HCT116 (cell line): ENCODE measurements at regions not wholly inside any gene's neighbourhood (a gene's known extent, or its start where the extent isn't known, plus 50 kb on each side); places are given as distances from the start of the nearest gene placed in this dataset.

Source experiments
- ATAC-seq: fragments of 200-7000 bp; cut with Tn5 transposase; 2 replicates; pipeline ENCODE4 v1.9.1; 2020; ENCODE audit warnings: mild to moderate bottlenecking, moderate library complexity
- BruUV-seq: library from RNA; stranded (reverse); fragments of 400-500 nt; replicated peaks from 2 replicates; lab custom pipeline; 2021; lab: Mats Ljungman, UMichigan
- CTCF ChIA-PET: fragments of 300-600 bp; sonication (Branson Sonifier 250); formaldehyde crosslinking; loops from one replicate; lab custom pipeline; 2021; ENCODE audit warnings: antibody characterized with exemption; lab: Charles Lee
- POLR2A ChIA-PET: fragments of 300-600, 350-600 bp; sonication (Branson Sonifier 250); formaldehyde crosslinking; loops from one replicate; lab custom pipeline; 2021; ENCODE audit warnings: antibody characterized with exemption; lab: Charles Lee
- RAD21 ChIA-PET, 2 experiments: fragments of 300-600 bp; sonication (Branson Sonifier 250); formaldehyde crosslinking; loops; one replicate each; lab custom pipeline; 2023; ENCODE audit warnings: low total read pairs in 2 of 2; ENCODE audit not compliant: uncharacterized antibody in 2 of 2, unreplicated experiment in 2 of 2, low non-redundant PET in 1 of 2; lab: Charles Lee
- DNase-seq: peaks from one replicate; pipeline ENCODE4 v3.0.0-alpha.2; 2010; ENCODE audit warnings: low read depth, low spot score
- H2AFZ ChIP-seq: fragments of 200-600 bp; shearing (Covaris generic), sonication (generic); 2 replicates; pipeline ENCODE4 v1.6.1; 2017; ENCODE audit warnings: low read depth, mixed run types, mixed read lengths, antibody characterized with exemption, low read length; ENCODE audit not compliant: poor library complexity, severe bottlenecking
- H3K27ac ChIP-seq: 2 replicates; pipeline ENCODE4 v1.5.1; 2012; ENCODE audit warnings: low read depth, low read length
- H3K27me3 ChIP-seq: fragments of 200-600 bp; sonication (generic); 2 replicates; pipeline ENCODE4 v1.6.1; 2016; ENCODE audit warnings: mixed run types, low read length, mixed read lengths; ENCODE audit not compliant: insufficient read depth
- H3K36me3 ChIP-seq, 2 experiments: fragments of 200-500 bp in 1 of 2; fragments of 200-600 bp in 1 of 2; sonication (Bioruptor generic) in 1 of 2; sonication (generic) in 1 of 2; 2 replicates each; pipeline versions ENCODE4 v1.5.1 to v1.6.1; 2014 to 2016; ENCODE audit warnings: low read length in 2 of 2, inconsistent platforms in 1 of 2, mixed read lengths in 1 of 2, mixed run types in 1 of 2; ENCODE audit not compliant: insufficient read depth in 2 of 2, control insufficient read depth in 1 of 2
- H3K4me1 ChIP-seq, 2 experiments: fragments of 200-600 bp in 1 of 2; sonication (generic) in 1 of 2; 2 replicates each; pipeline versions ENCODE4 v1.5.1 to v1.6.1; 2012 to 2017; ENCODE audit warnings: low read length in 2 of 2, inconsistent platforms in 1 of 2, mild to moderate bottlenecking in 1 of 2, mixed read lengths in 1 of 2, mixed run types in 1 of 2, moderate library complexity in 1 of 2; ENCODE audit not compliant: insufficient read depth in 2 of 2, control insufficient read depth in 1 of 2
- H3K4me2 ChIP-seq: fragments of 200-600 bp; sonication (generic); 2 replicates; pipeline ENCODE4 v1.6.1; 2017; ENCODE audit warnings: mixed run types, low read length, mixed read lengths
- H3K4me3 ChIP-seq, 2 experiments: fragments of 200-600 bp in 1 of 2; sonication (generic) in 1 of 2; replicated peaks in 1 of 2; 2 replicates each; pipeline ENCODE4 v1.5.1; 2011 to 2016; ENCODE audit warnings: low read length in 2 of 2, control low read depth in 1 of 2, low read depth in 1 of 2, mild to moderate bottlenecking in 1 of 2, mixed read lengths in 1 of 2, mixed run types in 1 of 2
- H3K79me2 ChIP-seq: fragments of 200-600 bp; sonication (generic); 2 replicates; pipeline ENCODE4 v1.6.1; 2017; ENCODE audit warnings: mild to moderate bottlenecking, mixed run types, low read length, moderate library complexity, mixed read lengths; ENCODE audit not compliant: insufficient read depth
- H3K9ac ChIP-seq: fragments of 200-600 bp; sonication (generic); 2 replicates; pipeline ENCODE4 v1.6.1; 2016; ENCODE audit warnings: low read length, mixed read lengths
- H3K9me2 ChIP-seq: fragments of 200-600 bp; sonication (generic), shearing (Covaris generic); 2 replicates; pipeline ENCODE4 v1.6.1; 2017; ENCODE audit warnings: mixed run types, mild to moderate bottlenecking, moderate library complexity; ENCODE audit not compliant: insufficient read depth
- H3K9me3 ChIP-seq, 2 experiments: fragments of 200-500 bp in 1 of 2; fragments of 200-600 bp in 1 of 2; sonication (Bioruptor generic) in 1 of 2; sonication (generic) in 1 of 2; 2 replicates each; pipeline ENCODE4 v1.6.1; 2014 to 2017; ENCODE audit warnings: low read length in 2 of 2, mixed read lengths in 2 of 2, inconsistent platforms in 1 of 2, low read depth in 1 of 2, mild to moderate bottlenecking in 1 of 2, mixed run types in 1 of 2, moderate library complexity in 1 of 2; ENCODE audit not compliant: control insufficient read depth in 1 of 2, insufficient read depth in 1 of 2
- H4K20me1 ChIP-seq: fragments of 200-600 bp; sonication (generic), shearing (Covaris generic); 2 replicates; pipeline ENCODE4 v1.6.1; 2017; ENCODE audit warnings: mixed run types, mild to moderate bottlenecking, moderate library complexity; ENCODE audit not compliant: insufficient read depth
- CBX3 ChIP-seq: IDR thresholded peaks from 2 replicates; pipeline ENCODE4 v1.6.1; 2012; ENCODE audit warnings: low read depth
- ELF1 ChIP-seq: IDR thresholded peaks from 2 replicates; pipeline ENCODE4 v1.6.1; 2012; ENCODE audit warnings: low read depth, borderline replicate concordance
- EZH2 ChIP-seq: fragments of 200-600 bp; sonication (generic); IDR thresholded peaks from 2 replicates; pipeline ENCODE4 v1.6.1; 2017; ENCODE audit warnings: antibody characterized with exemption, mixed run types
- FOSL1 ChIP-seq: IDR thresholded peaks from 2 replicates; pipeline ENCODE4 v1.6.1; 2012; ENCODE audit warnings: low read depth
- POLR2A ChIP-seq: IDR thresholded peaks from 2 replicates; pipeline ENCODE4 v1.7.0; 2011; ENCODE audit warnings: borderline replicate concordance; ENCODE audit not compliant: insufficient read depth, insufficient read length; ENCODE audit errors: extremely low read depth
- RAD21 ChIP-seq: IDR thresholded peaks from 2 replicates; pipeline ENCODE4 v1.6.1; 2012; ENCODE audit warnings: low read depth, mild to moderate bottlenecking
- SIN3A ChIP-seq: IDR thresholded peaks from 2 replicates; pipeline ENCODE4 v1.6.1; 2012; ENCODE audit warnings: low read depth
- SP1 ChIP-seq: IDR thresholded peaks from 2 replicates; pipeline ENCODE4 v1.6.1; 2012; ENCODE audit warnings: low read depth
- TCF7L2 ChIP-seq: IDR thresholded peaks from 2 replicates; pipeline ENCODE4 v1.7.0; 2011; ENCODE audit warnings: borderline replicate concordance, inconsistent platforms; ENCODE audit not compliant: insufficient read depth, insufficient read length; ENCODE audit errors: extremely low read depth
- YY1 ChIP-seq: IDR thresholded peaks from 2 replicates; pipeline ENCODE4 v1.6.1; 2011; ENCODE audit warnings: low read length, low read depth, moderate library complexity, mild to moderate bottlenecking; ENCODE audit not compliant: insufficient replicate concordance; ENCODE audit errors: extremely low read depth
- ZFX ChIP-seq: fragments of 450-650 bp; IDR thresholded peaks from 2 replicates; pipeline ENCODE4 v1.6.1; 2017
- ZNF274 ChIP-seq: fragments of 200-500 bp; sonication (Bioruptor generic); IDR thresholded peaks from 2 replicates; pipeline ENCODE4 v1.6.1; 2014; ENCODE audit warnings: mild to moderate bottlenecking, low read depth, low read length, inconsistent platforms
- intact Hi-C: fragments of 100-400 bp; cut with micrococcal nuclease; formaldehyde crosslinking; loops from 2 replicates; pipeline ENCODE4 v1.10.0; 2022
- TF ChIP-seq, protein P1 (sequence below): IDR thresholded peaks from 2 replicates; pipeline ENCODE4 v1.6.1; 2012; ENCODE audit warnings: low read depth
- TF ChIP-seq, protein P2 (sequence below): IDR thresholded peaks from 2 replicates; pipeline ENCODE4 v1.6.1; 2012
- TF ChIP-seq, protein P3 (sequence below): IDR thresholded peaks from 2 replicates; pipeline ENCODE4 v1.6.1; 2011; ENCODE audit warnings: mild to moderate bottlenecking, low read length, moderate library complexity; ENCODE audit not compliant: insufficient replicate concordance; ENCODE audit errors: extremely low read depth

DNA sequence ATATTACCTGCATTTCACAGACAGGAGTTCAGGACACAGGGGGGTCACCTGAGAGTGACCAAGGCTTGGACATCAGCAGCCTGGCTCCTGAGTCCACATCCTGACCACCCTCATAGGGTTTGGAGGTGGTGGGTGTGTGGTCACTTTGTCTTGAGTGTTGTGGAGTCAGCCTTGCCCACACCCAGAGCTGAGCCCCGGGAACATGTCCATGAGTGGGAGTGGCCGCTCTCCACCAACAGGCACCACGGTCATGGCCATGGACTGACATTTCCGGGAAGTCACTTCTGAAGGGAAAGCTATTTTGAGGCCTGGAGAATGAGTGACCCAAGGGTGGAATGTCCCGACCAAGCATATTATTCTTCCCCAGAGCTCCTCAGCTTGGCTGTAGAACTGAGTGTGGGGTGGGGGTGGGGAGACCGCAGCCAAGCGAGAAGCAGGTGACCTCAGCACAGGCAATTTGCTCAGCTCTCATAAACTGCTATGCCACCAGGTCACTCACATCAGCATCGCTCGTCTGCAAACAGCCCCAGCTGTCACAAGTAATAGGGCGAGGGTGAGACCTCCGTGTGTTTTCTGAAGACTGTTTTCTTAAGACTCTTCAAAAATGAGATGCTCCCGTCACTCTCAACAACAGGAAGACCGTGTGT is 348.6 kb upstream of the CDH4 start (continued):
- TF ChIP-seq, protein P1, sequence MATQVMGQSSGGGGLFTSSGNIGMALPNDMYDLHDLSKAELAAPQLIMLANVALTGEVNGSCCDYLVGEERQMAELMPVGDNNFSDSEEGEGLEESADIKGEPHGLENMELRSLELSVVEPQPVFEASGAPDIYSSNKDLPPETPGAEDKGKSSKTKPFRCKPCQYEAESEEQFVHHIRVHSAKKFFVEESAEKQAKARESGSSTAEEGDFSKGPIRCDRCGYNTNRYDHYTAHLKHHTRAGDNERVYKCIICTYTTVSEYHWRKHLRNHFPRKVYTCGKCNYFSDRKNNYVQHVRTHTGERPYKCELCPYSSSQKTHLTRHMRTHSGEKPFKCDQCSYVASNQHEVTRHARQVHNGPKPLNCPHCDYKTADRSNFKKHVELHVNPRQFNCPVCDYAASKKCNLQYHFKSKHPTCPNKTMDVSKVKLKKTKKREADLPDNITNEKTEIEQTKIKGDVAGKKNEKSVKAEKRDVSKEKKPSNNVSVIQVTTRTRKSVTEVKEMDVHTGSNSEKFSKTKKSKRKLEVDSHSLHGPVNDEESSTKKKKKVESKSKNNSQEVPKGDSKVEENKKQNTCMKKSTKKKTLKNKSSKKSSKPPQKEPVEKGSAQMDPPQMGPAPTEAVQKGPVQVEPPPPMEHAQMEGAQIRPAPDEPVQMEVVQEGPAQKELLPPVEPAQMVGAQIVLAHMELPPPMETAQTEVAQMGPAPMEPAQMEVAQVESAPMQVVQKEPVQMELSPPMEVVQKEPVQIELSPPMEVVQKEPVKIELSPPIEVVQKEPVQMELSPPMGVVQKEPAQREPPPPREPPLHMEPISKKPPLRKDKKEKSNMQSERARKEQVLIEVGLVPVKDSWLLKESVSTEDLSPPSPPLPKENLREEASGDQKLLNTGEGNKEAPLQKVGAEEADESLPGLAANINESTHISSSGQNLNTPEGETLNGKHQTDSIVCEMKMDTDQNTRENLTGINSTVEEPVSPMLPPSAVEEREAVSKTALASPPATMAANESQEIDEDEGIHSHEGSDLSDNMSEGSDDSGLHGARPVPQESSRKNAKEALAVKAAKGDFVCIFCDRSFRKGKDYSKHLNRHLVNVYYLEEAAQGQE: no peak
- no peak for TF ChIP-seq RAD21
- TF ChIP-seq, all 23 proteins: peak for 0

DNA sequence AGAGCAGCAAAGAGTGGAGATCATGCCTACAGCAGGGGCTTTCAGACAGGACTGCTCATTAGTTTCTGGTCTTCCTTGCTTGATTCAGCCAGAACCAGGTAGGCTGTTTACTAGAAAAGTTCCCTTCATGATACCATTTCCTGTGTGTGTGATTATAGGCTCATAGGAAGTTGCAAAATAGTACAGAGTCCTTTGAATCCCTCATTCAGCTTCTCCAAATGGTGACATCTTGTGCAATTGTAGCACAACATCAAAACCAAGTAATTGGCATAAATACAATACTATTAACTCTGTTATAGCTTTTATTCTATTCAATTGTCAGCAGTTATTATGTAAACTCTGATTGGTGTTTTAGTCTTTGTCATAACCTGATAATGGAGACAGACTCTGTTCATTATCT is 347.3 kb upstream of the CDH4 start:
- Histone ChIP-seq H3K9me2 (no peaks in the 10 kb centered on the region), H3K4me3 (no peak overlapping the region), H3K4me1 (no peaks in the 10 kb centered on the region), H3K27me3 (no peaks in the 10 kb centered on the region), H3K36me3 (no peaks in the 10 kb centered on the region), H3K9me3 (peaks cover 5 to 29% of the 10 kb centered on the region in 2 experiments; a peak in 2 of 4 replicates), H3K9ac (no peak overlapping the region), H2AFZ (no peak overlapping the region), H3K4me2 (no peak overlapping the region), H3K79me2 (no peaks in the 10 kb centered on the region), H4K20me1 (no peaks in the 10 kb centered on the region), H3K27ac (no peak overlapping the region)
- BruUV-seq: no TSS peak
- intact Hi-C loops: no loop called here
- no peak for DNase-seq
- RAD21 ChIA-PET: no interaction called here
- ATAC-seq: no peak
- POLR2A ChIA-PET: no interaction called here
- CTCF ChIA-PET: no interaction called here
- no peak for TF ChIP-seq EZH2
- TF ChIP-seq ELF1: no peak
- TF ChIP-seq POLR2A: no peak
- no peak for TF ChIP-seq CBX3
- no peak for TF ChIP-seq SP1
- TF ChIP-seq ZNF274: no peak
- TF ChIP-seq, protein P2, sequence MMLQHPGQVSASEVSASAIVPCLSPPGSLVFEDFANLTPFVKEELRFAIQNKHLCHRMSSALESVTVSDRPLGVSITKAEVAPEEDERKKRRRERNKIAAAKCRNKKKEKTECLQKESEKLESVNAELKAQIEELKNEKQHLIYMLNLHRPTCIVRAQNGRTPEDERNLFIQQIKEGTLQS: no peak
- TF ChIP-seq YY1: no peak
- TF ChIP-seq, protein P1: no peak
- TF ChIP-seq ZFX: no peak
- TF ChIP-seq, protein P3, sequence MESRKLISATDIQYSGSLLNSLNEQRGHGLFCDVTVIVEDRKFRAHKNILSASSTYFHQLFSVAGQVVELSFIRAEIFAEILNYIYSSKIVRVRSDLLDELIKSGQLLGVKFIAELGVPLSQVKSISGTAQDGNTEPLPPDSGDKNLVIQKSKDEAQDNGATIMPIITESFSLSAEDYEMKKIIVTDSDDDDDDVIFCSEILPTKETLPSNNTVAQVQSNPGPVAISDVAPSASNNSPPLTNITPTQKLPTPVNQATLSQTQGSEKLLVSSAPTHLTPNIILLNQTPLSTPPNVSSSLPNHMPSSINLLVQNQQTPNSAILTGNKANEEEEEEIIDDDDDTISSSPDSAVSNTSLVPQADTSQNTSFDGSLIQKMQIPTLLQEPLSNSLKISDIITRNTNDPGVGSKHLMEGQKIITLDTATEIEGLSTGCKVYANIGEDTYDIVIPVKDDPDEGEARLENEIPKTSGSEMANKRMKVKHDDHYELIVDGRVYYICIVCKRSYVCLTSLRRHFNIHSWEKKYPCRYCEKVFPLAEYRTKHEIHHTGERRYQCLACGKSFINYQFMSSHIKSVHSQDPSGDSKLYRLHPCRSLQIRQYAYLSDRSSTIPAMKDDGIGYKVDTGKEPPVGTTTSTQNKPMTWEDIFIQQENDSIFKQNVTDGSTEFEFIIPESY: no peak
- no peak for TF ChIP-seq SIN3A
- TF ChIP-seq RAD21: no peak
- TF ChIP-seq TCF7L2: no peak
- no peak for TF ChIP-seq FOSL1
